Neural progenitor cell (in vitro differentiated cells): ENCODE measurements at regions not wholly inside any gene's neighbourhood (a gene's known extent, or its start where the extent isn't known, plus 50 kb on each side); places are given as distances from the start of the nearest gene placed in this dataset.

Experiments used
- DNase-seq: peaks from one replicate; pipeline ENCODE4 v3.0.0-alpha.2; 2016; ENCODE audit warnings: low spot score
- H2AFZ ChIP-seq: fragments of 200-600 bp; sonication (generic); replicated peaks from 2 replicates; pipeline ENCODE4 v1.6.1; 2016; ENCODE audit warnings: antibody characterized with exemption
- H3F3A ChIP-seq: fragments of 200-600 bp; sonication (generic); 2 replicates; pipeline ENCODE4 v1.6.1; 2016; ENCODE audit warnings: antibody characterized with exemption, low read depth
- H3K27ac ChIP-seq: fragments of 200-600 bp; sonication (generic); 2 replicates; pipeline ENCODE4 v1.5.1; 2016; ENCODE audit warnings: mild to moderate bottlenecking
- H3K27me3 ChIP-seq: fragments of 200-600 bp; sonication (generic); 2 replicates; pipeline ENCODE4 v1.6.1; 2016; ENCODE audit warnings: mild to moderate bottlenecking, moderate library complexity
- H3K36me3 ChIP-seq: fragments of 200-600 bp; sonication (generic); 2 replicates; pipeline ENCODE4 v1.5.1; 2016
- H3K4me1 ChIP-seq: fragments of 200-600 bp; sonication (generic); 2 replicates; pipeline ENCODE4 v1.6.1; 2016; ENCODE audit warnings: mixed run types
- H3K4me2 ChIP-seq: fragments of 200-600 bp; sonication (generic); 2 replicates; pipeline ENCODE4 v1.6.1; 2016
- H3K4me3 ChIP-seq: fragments of 200-600 bp; sonication (generic); 2 replicates; pipeline ENCODE4 v1.5.1; 2016
- H3K79me2 ChIP-seq: fragments of 200-600 bp; sonication (generic); 2 replicates; pipeline ENCODE4 v1.6.1; 2016; ENCODE audit warnings: low read depth
- H3K9ac ChIP-seq: fragments of 200-600 bp; sonication (generic); 2 replicates; pipeline ENCODE4 v1.6.1; 2016
- H3K9me3 ChIP-seq: fragments of 200-600 bp; sonication (generic); 2 replicates; pipeline ENCODE4 v1.5.1; 2016; ENCODE audit warnings: low read depth
- H4K20me1 ChIP-seq: fragments of 200-600 bp; sonication (generic); 2 replicates; pipeline ENCODE4 v1.6.1; 2016; ENCODE audit warnings: low read depth
- H3K27ac Mint-ChIP-seq: 3 replicates; pipeline ENCODE4 v1.8.0; 2021; ENCODE audit warnings: mixed read lengths
- H3K27me3 Mint-ChIP-seq: 2 replicates; pipeline ENCODE4 v1.8.0; 2022; ENCODE audit warnings: low read depth, mild to moderate bottlenecking, inconsistent platforms, moderate library complexity, mixed read lengths; ENCODE audit not compliant: insufficient read depth
- H3K36me3 Mint-ChIP-seq: 3 replicates; pipeline ENCODE4 v1.8.0; 2021; ENCODE audit warnings: mixed read lengths
- H3K4me1 Mint-ChIP-seq: 3 replicates; pipeline ENCODE4 v1.8.0; 2021; ENCODE audit warnings: mixed read lengths
- H3K4me3 Mint-ChIP-seq: 3 replicates; pipeline ENCODE4 v1.8.0; 2021; ENCODE audit warnings: mild to moderate bottlenecking, moderate library complexity, mixed read lengths
- H3K9me3 Mint-ChIP-seq: 3 replicates; pipeline ENCODE4 v1.8.0; 2020; ENCODE audit warnings: mixed read lengths
- EZH2 ChIP-seq: fragments of 200-600 bp; sonication (generic); IDR thresholded peaks from 2 replicates; pipeline ENCODE4 v1.6.1; 2017; ENCODE audit warnings: antibody characterized with exemption, mild to moderate bottlenecking, moderate library complexity
- EZH2phosphoT487 ChIP-seq: fragments of 200-600 bp; sonication (generic); IDR thresholded peaks from 2 replicates; pipeline ENCODE4 v1.6.1; 2017; ENCODE audit warnings: antibody characterized with exemption
- TF ChIP-seq, protein P1 (sequence below): fragments of 200-600 bp; sonication (generic); IDR thresholded peaks from 2 replicates; pipeline ENCODE4 v1.5.1; 2017; ENCODE audit warnings: antibody characterized with exemption, mild to moderate bottlenecking

DNA sequence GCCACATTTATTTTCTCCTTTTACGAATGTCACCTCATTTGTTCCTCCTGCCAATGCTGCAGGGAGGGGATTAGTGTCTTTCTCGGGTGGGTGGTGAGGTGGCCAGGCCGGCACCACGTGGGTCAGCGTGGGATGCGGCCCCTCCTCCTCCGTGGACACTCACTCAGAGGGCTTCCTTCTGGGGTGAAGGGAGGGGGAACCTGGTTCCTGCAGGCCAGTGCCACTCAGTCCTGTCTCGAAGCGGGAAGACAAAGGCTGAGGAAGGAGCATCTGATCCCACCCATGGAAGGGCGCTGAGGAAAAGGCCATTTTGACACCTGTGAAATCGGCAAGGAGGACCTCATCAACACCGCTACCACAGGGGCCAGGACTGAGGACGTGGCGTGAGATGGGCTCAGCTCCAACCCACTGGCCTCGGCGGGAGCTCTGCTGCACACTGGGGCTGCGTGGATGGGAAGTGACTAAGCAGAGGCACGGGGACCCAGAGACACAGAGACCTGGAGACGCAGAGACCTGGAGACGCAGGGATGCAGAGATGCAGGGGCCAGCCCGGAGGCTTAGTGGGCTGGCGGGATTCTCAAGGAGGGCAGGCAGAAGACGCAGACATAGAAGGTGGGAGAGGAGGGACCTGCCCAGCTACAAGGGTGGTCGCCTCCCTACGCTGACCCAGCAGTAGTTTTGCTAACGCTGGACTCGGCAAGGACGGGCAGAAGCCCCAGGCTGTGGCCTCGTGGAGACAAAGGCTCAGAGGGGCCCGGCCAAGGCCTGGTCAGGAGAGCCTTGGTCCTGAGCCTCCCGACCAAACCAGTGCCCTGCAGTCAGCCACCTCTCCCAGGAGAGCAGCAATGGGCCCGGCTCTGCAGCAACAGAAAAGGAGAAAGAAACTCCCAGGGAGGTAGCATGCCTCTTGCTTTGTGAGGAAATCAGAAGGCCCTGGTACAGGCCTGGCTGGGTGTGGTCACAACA, 1071.2 kb downstream of the BRD1 start:
- Histone ChIP-seq H3F3A (no peaks in the 10 kb centered on the region), H3K4me3 (no peak overlapping the region), H3K4me1 (no peaks in the 10 kb centered on the region), H3K36me3 (no peaks in the 10 kb centered on the region), H2AFZ (no peak overlapping the region), H4K20me1 (no peaks in the 10 kb centered on the region), H3K4me2 (no peak overlapping the region), H3K9ac (no peak overlapping the region), H3K27me3 (no peaks in the 10 kb centered on the region), H3K79me2 (no peaks in the 10 kb centered on the region), H3K27ac (no peak overlapping the region), H3K9me3 (no peaks in the 10 kb centered on the region)
- no peak overlapping the region for H3K27ac Mint-ChIP-seq
- no peaks in the 10 kb centered on the region for H3K27me3 Mint-ChIP-seq
- H3K36me3 Mint-ChIP-seq, result peaks cover 3% of the 10 kb centered on the region
- no peak overlapping the region for H3K4me3 Mint-ChIP-seq
- no peak for TF ChIP-seq EZH2phosphoT487
- TF ChIP-seq, protein P1, sequence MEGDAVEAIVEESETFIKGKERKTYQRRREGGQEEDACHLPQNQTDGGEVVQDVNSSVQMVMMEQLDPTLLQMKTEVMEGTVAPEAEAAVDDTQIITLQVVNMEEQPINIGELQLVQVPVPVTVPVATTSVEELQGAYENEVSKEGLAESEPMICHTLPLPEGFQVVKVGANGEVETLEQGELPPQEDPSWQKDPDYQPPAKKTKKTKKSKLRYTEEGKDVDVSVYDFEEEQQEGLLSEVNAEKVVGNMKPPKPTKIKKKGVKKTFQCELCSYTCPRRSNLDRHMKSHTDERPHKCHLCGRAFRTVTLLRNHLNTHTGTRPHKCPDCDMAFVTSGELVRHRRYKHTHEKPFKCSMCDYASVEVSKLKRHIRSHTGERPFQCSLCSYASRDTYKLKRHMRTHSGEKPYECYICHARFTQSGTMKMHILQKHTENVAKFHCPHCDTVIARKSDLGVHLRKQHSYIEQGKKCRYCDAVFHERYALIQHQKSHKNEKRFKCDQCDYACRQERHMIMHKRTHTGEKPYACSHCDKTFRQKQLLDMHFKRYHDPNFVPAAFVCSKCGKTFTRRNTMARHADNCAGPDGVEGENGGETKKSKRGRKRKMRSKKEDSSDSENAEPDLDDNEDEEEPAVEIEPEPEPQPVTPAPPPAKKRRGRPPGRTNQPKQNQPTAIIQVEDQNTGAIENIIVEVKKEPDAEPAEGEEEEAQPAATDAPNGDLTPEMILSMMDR, result no peak
- no peak for TF ChIP-seq EZH2
- no peaks in the 10 kb centered on the region for H3K4me1 Mint-ChIP-seq
- peaks cover 7% of the 10 kb centered on the region for H3K9me3 Mint-ChIP-seq
- no peak for DNase-seq

DNA sequence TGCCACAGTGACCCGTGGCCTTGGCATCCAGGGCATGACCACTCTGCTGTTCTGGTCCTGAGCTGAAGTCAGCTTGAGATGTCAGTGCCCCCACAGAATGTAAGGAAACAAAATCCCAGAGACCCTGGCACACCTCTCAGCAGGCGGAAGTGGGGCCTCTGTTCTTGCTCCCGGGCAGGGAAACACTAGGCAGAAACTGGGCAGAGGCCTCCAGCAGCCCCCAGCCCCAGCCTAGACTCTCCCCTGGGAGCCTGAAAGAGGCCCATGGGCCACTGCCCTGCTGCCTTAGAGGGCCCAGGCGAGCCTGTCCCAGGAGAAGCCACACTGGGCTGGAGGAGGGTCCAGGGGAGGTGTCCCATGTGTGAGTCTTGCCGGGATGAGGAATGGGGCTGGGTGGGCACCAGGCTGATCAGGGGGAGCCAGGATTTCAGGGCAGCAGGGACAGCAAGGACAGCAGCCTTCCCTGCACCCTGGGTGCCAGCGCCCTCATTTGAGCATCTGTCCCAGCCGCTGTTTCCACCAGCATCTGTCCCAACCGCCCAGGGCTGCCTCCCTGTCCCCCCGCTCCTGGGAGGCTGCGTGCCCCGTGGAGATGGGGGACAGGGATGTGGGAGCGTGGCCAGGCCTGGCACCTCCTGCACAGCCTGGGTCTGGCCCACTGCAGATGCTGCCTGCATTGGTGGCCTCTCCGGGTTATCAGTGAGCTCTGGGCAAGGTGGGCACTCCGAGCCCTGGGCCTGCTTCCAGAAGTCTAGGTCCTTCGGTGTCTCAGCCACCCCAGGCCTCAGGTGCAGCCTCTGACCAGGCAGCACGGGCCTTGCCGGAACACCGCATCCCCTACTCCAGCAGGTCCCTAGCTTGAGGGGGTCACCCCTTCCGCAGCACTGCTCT, 1072.4 kb downstream of the BRD1 start:
- Histone ChIP-seq H3K4me3 (no peak overlapping the region), H3F3A (no peaks in the 10 kb centered on the region), H3K9ac (no peak overlapping the region), H3K9me3 (no peaks in the 10 kb centered on the region), H3K79me2 (no peaks in the 10 kb centered on the region), H3K27me3 (no peaks in the 10 kb centered on the region), H2AFZ (no peak overlapping the region), H4K20me1 (no peaks in the 10 kb centered on the region), H3K4me1 (no peaks in the 10 kb centered on the region), H3K36me3 (no peaks in the 10 kb centered on the region), H3K4me2 (no peak overlapping the region), H3K27ac (no peak overlapping the region)
- Mint-ChIP-seq H3K27me3 (no peaks in the 10 kb centered on the region), H3K9me3 (peaks cover 4% of the 10 kb centered on the region), H3K27ac (no peak overlapping the region), H3K4me3 (no peak overlapping the region), H3K36me3 (peaks cover 4% of the 10 kb centered on the region), H3K4me1 (no peaks in the 10 kb centered on the region)
- no peak for DNase-seq
- TF ChIP-seq EZH2phosphoT487, result no peak
- no peak for TF ChIP-seq EZH2
- TF ChIP-seq, protein P1, result no peak

DNA sequence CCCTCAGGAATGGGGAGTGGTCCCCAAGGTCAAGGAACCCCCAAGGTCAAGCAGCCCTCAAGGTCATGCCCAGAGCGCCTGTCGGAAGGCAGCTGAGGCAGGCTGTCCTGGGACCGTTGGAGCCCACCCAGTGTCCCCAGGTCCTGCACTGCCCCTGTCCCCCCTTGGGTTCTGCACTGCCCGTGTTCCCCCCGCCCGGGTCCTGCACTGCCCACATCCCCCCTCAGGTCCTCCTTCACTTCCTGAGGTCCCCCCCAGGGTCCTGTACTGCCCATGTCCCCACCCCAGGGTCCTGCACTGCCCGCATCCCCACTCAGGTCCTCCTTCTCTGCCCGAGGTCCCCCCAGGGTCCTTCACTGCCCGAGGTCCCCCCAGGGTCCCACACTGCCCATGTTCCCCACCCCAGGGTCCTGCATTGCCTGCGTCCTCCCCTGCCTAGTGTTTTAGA, 1073.0 kb downstream of the BRD1 start:
- H3K4me1 ChIP-seq, result no peaks in the 10 kb centered on the region
- H3K4me3 ChIP-seq, result no peak overlapping the region
- Mint-ChIP-seq H3K4me1 (no peaks in the 10 kb centered on the region), H3K36me3 (peaks cover 4% of the 10 kb centered on the region), H3K27ac (no peak overlapping the region), H3K27me3 (no peaks in the 10 kb centered on the region), H3K4me3 (no peak overlapping the region), H3K9me3 (peaks cover 2% of the 10 kb centered on the region)
- no peaks in the 10 kb centered on the region for H3K79me2 ChIP-seq
- no peak overlapping the region for H3K4me2 ChIP-seq
- no peak for DNase-seq
- no peaks in the 10 kb centered on the region for H3K9me3 ChIP-seq
- H3K9ac ChIP-seq, result no peak overlapping the region
- no peaks in the 10 kb centered on the region for H3K27me3 ChIP-seq
- no peak overlapping the region for H2AFZ ChIP-seq
- H3F3A ChIP-seq, result no peaks in the 10 kb centered on the region
- H3K27ac ChIP-seq, result no peak overlapping the region
- TF ChIP-seq, protein P1, result no peak
- TF ChIP-seq EZH2phosphoT487 (no peak), EZH2 (no peak)
- no peaks in the 10 kb centered on the region for H4K20me1 ChIP-seq
- no peaks in the 10 kb centered on the region for H3K36me3 ChIP-seq
